ENCODE measurements at regions not wholly inside any gene's neighbourhood (a gene's known extent, or its start where the extent isn't known, plus 50 kb on each side); places are given as distances from the start of the nearest gene placed in this dataset.

DNA sequence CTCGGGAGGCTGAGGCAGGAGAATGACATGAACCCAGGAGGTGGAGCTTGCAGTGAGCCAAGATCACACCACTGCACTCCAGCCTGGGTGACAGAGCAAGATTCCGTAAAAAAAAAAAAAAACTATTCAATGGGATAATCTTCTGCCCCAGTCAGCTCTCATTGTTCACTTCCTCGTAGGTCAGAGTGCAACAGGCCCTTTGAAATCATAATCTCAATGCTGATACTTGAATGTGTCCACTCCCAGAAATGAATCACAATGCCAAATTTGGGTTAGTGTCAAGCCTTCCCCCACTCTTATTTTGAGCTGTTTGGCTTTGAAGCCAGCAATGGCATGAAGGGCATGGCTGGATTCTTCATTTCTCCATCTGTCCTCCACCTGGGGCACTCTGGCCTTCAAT, 610.3 kb upstream of the KLF4 start:
- Mint-ChIP-seq H3K4me1 (ENCODE audit: low read depth) (no peaks in the 10 kb centered on the region), H3K36me3 (no peaks in the 10 kb centered on the region), H3K27ac (no peak overlapping the region), H3K9me3 (ENCODE audit: low read depth) (no peaks in the 10 kb centered on the region), H3K4me3 (no peak overlapping the region), H3K27me3 (no peaks in the 10 kb centered on the region)

DNA sequence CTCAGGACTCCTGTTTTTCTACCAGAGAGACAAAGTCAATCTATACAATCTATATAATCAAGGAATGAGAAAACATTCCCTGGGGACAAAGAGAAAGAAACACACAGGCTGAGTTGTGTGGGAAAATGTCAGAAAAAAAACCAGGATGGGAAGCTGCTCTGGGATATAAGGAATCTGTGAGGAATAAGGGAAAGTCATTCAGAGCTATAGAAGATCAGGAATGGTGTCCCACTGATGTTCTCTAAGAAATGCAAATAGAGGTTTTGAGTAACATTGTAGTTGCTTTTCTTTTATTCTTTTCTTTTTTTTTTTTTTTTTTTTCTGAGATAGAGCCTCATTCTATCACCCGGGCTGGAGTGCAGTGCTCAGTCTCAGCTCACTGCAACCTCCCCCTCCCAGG, 605.9 kb upstream of the KLF4 start:
- Mint-ChIP-seq H3K4me3 (no peak overlapping the region), H3K36me3 (no peaks in the 10 kb centered on the region), H3K4me1 (ENCODE audit: low read depth) (no peaks in the 10 kb centered on the region), H3K9me3 (ENCODE audit: low read depth) (no peaks in the 10 kb centered on the region), H3K27ac (no peak overlapping the region), H3K27me3 (no peaks in the 10 kb centered on the region)

DNA sequence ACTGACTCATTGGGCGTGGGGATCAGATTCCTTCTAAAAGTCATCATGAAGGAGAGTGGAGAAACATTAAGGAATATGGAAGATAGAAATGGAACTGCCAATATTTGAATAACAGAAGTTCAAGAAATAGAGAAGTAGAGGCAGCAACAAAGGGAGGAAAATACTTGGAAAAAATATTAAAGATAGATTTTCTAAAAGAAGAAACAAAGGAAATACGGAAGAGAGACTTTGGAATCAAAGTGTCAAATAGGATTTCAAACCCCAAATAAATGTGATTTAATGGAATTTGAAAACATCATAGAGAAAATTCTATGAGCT, 605.1 kb upstream of the KLF4 start:
- Mint-ChIP-seq H3K36me3 (no peaks in the 10 kb centered on the region), H3K4me3 (no peak overlapping the region), H3K27ac (no peak overlapping the region), H3K27me3 (no peaks in the 10 kb centered on the region), H3K4me1 (ENCODE audit: low read depth) (no peaks in the 10 kb centered on the region), H3K9me3 (ENCODE audit: low read depth) (no peaks in the 10 kb centered on the region)

DNA sequence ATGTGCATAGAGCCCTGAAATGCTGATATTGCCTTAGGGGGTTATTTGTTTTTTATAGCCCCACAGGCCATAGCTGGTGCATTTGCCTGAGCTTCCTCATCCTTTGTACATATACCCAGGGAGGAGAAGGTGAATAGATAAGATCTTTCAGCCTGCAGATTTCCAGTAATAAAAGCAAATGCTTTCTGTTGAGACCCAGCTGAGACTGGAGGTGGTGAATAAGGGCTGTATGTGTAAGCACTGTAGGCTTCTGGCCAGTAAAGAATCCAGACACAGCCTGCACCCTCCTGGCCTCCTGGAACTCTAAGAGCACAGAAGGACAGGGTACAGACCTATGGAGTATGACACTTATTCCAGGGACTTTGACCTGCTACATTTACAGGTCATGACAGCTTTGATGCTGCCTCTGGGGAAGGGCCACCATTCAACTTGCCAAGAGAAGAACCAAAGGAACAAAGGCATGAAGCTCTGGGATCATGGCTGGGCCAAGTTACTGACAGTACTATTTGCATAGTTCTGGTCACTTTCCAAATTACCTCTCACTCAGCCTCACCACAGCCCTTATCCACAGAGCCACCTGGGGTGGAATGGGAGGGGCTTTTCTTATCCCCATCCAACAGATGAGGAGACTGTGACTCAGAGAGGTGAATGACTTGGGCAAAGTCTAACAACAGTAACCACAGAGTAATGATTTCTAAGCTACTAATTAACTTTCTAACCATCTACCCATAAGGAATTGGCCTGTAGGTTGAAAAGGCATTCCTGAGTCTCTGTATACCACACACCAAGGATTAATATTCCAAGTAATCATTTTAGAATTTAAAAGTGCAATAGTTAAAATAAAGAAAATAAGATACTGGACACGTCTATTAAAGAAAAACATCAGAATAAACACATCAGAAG, 604.5 kb upstream of the KLF4 start:
- Mint-ChIP-seq H3K4me3 (no peak overlapping the region), H3K9me3 (ENCODE audit: low read depth) (no peaks in the 10 kb centered on the region), H3K4me1 (ENCODE audit: low read depth) (no peaks in the 10 kb centered on the region), H3K27me3 (no peaks in the 10 kb centered on the region), H3K36me3 (no peaks in the 10 kb centered on the region), H3K27ac (no peak overlapping the region)

GRCh38 chr9:108088916-108089315, 599.3 kb upstream of the KLF4 start:
- Mint-ChIP-seq H3K27ac (no peak overlapping the region), H3K4me1 (ENCODE audit: low read depth) (no peaks in the 10 kb centered on the region), H3K9me3 (ENCODE audit: low read depth) (no peaks in the 10 kb centered on the region), H3K4me3 (no peak overlapping the region), H3K27me3 (no peaks in the 10 kb centered on the region), H3K36me3 (no peaks in the 10 kb centered on the region)

DNA sequence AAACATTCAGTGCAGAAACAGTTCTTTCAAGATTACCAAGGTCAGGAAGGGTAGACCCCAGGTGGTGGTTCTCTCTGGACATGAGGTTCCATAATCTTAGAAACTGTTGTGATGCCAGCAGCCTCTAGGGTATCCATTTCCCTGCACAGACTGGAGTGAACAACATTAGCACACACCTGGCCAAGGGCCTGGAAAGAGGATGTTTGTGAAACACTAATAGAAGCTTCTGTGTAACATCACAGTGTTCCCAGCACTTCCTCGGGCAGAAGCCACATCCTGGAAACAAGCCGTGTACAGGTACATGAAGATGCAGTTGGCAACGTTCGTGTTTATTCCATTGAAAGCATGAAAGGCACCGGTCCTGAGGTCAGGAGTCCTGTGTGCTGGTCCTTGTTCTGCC, 598.2 kb upstream of the KLF4 start:
- H3K27ac Mint-ChIP-seq, result no peak overlapping the region
- no peaks in the 10 kb centered on the region for H3K9me3 Mint-ChIP-seq (ENCODE audit: low read depth)
- H3K4me3 Mint-ChIP-seq, result no peak overlapping the region
- H3K36me3 Mint-ChIP-seq, result no peaks in the 10 kb centered on the region
- no peaks in the 10 kb centered on the region for H3K27me3 Mint-ChIP-seq
- no peaks in the 10 kb centered on the region for H3K4me1 Mint-ChIP-seq (ENCODE audit: low read depth)

DNA sequence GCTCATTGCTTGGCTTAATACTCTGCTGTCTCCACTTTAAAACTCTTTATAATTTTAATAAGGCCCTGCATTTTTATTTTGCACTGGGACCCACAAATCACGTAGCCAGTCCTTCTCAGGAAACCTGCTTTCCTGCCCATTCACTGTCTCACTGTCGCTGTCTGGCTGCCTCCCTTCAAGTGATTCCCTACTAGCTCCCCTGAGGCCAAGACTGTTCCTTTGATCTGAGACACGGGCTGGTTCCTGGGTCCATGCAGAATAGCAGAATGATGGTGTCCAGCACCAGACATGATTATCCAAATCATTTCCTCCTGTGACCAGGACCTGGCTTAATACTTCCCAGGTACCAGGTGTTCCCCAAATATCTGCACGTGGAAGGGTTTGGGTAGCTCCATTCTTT, 597.1 kb upstream of the KLF4 start:
- Mint-ChIP-seq H3K27ac (no peak overlapping the region), H3K36me3 (no peaks in the 10 kb centered on the region), H3K27me3 (no peaks in the 10 kb centered on the region), H3K9me3 (ENCODE audit: low read depth) (no peaks in the 10 kb centered on the region), H3K4me3 (no peak overlapping the region), H3K4me1 (ENCODE audit: low read depth) (no peaks in the 10 kb centered on the region)

DNA sequence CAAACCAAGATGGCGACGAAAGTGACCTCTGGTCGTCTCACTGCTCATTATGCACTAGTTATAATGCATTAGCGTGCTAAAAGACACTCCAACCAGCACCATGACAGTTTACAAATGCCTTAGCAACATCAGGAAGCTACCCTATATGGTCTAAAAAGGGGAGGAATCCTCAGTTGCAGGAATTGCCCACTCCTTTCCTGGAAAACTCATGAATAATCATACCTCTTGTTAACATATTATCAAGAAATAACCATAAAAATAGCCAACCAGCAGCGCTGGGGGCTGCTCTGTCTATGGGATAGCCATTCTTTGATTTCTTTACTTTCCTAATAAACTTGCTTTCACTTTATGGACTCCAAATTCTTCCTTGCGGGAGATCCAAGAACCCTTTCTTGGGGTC, 595.7 kb upstream of the KLF4 start:
- no peak overlapping the region for H3K27ac Mint-ChIP-seq
- no peaks in the 10 kb centered on the region for H3K36me3 Mint-ChIP-seq
- no peaks in the 10 kb centered on the region for H3K27me3 Mint-ChIP-seq
- no peaks in the 10 kb centered on the region for H3K4me1 Mint-ChIP-seq (ENCODE audit: low read depth)
- no peak overlapping the region for H3K4me3 Mint-ChIP-seq
- no peaks in the 10 kb centered on the region for H3K9me3 Mint-ChIP-seq (ENCODE audit: low read depth)

GRCh38 chr9:108083796-108084352, 594.3 kb upstream of the KLF4 start:
- Mint-ChIP-seq H3K27me3 (no peaks in the 10 kb centered on the region), H3K4me1 (ENCODE audit: low read depth) (no peaks in the 10 kb centered on the region), H3K4me3 (no peak overlapping the region), H3K27ac (no peak overlapping the region), H3K36me3 (no peaks in the 10 kb centered on the region), H3K9me3 (ENCODE audit: low read depth) (no peaks in the 10 kb centered on the region)

DNA sequence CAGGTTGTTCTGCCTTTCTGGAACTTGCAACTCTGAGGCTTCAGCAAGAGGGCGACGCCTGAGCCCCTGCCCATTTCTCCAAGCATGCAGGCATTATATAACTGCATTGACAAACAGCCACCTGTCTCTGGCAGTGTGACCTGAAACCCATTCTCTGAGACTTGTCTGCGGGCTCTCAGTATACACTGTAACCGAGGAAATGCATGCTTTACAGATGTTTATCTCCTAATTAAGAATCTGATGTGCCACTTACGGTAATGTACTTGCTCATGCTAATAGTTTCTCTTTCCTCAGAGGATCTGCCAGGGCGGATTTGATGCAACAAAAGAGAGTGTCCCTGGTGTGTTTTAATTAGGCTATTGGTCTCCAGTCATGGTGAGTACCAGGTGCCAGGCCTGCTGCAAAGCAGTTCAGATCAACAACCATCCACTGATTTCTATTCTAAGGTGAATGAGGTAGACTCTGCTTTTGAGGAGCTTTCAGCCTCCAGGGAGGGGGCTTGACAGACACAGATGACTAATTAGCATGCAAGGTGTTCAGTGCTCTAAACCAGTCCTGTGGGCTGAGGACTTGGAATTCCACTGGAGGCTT, 593.7 kb upstream of the KLF4 start:
- Mint-ChIP-seq H3K27ac (no peak overlapping the region), H3K4me3 (no peak overlapping the region), H3K9me3 (ENCODE audit: low read depth) (no peaks in the 10 kb centered on the region), H3K36me3 (no peaks in the 10 kb centered on the region), H3K4me1 (ENCODE audit: low read depth) (no peaks in the 10 kb centered on the region), H3K27me3 (no peaks in the 10 kb centered on the region)

- no peak overlapping the region for H3K4me3 Mint-ChIP-seq
- no peaks in the 10 kb centered on the region for H3K4me1 Mint-ChIP-seq (ENCODE audit: low read depth)
- H3K9me3 Mint-ChIP-seq (ENCODE audit: low read depth), result no peaks in the 10 kb centered on the region
- no peaks in the 10 kb centered on the region for H3K27me3 Mint-ChIP-seq
- H3K27ac Mint-ChIP-seq, result no peak overlapping the region
- no peaks in the 10 kb centered on the region for H3K36me3 Mint-ChIP-seq
These were observed 591.5 kb upstream of the KLF4 start for GRCh38 chr9:108081112-108081511.

- H3K9me3 Mint-ChIP-seq (ENCODE audit: low read depth), result peaks cover under 1% of the 10 kb centered on the region
- no peak overlapping the region for H3K4me3 Mint-ChIP-seq
- no peaks in the 10 kb centered on the region for H3K4me1 Mint-ChIP-seq (ENCODE audit: low read depth)
- H3K36me3 Mint-ChIP-seq, result no peaks in the 10 kb centered on the region
- no peak overlapping the region for H3K27ac Mint-ChIP-seq
- H3K27me3 Mint-ChIP-seq, result no peaks in the 10 kb centered on the region
These were observed 590.7 kb upstream of the KLF4 start for GRCh38 chr9:108080285-108080684.

DNA sequence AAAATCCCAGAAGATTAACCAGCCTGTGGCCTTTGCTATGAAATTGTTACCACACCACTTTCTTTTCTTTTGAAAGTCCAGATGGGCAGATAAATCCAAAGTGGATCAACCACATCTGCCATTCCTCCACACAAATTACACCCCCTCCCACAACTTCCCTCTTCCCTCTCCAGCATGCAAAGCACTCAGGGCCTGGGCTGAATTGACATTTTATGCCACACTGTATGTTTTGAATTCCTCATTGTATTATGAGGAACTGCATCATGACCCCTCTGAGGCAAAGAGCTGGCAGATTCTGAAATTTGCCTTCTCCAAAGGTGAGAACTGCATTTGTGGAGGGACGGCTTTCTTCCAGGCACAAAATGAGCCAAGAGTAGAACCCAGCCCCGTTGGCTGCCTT, 589.2 kb upstream of the KLF4 start:
- Mint-ChIP-seq H3K4me3 (no peak overlapping the region), H3K9me3 (ENCODE audit: low read depth) (peaks cover 7% of the 10 kb centered on the region), H3K27ac (no peak overlapping the region), H3K4me1 (ENCODE audit: low read depth) (no peaks in the 10 kb centered on the region), H3K36me3 (no peaks in the 10 kb centered on the region), H3K27me3 (no peaks in the 10 kb centered on the region)

DNA sequence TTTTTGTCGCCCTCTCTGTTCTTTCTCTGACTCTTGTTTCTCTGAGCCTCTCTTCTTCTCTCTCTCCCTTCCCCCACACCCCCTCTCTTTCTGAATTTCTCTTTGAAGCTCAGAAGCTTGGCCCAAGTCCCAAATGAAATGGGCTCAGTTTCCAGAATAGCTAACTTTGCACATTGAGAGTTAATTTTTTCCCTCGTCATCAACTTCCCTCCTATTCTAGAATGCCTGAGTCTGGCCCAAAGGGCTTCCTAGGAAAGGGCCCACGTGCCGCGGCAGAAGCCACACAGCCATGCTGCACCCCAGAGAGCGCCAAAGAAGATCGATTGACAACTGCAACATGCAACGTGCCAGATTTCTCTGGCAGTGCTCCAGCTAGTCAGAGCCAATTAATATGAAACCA, 588.8 kb upstream of the KLF4 start:
- Mint-ChIP-seq H3K9me3 (ENCODE audit: low read depth) (peaks cover 7% of the 10 kb centered on the region), H3K4me1 (ENCODE audit: low read depth) (no peaks in the 10 kb centered on the region), H3K27me3 (no peaks in the 10 kb centered on the region), H3K27ac (no peak overlapping the region), H3K36me3 (no peaks in the 10 kb centered on the region), H3K4me3 (no peak overlapping the region)

DNA sequence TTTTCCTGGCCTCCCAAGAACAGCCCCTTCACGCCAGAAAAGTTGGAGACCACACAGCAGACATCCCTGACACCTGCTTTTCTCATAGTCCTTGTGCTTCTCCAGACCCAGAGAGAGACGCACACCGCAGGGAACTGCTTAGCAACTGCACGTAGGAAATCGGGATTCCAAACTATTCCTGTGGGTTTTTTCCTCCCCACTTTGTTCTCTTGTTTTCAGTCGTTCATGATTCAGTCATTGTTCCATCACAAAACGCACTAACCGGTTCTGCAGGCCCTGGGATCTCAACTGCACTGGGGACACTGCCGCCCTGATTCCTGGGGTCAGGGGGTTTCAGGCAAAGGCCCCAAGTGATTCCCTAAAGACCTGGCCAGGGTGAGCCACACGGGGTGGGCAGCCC, 588.0 kb upstream of the KLF4 start:
- Mint-ChIP-seq H3K27me3 (no peaks in the 10 kb centered on the region), H3K27ac (no peak overlapping the region), H3K9me3 (ENCODE audit: low read depth) (peaks cover 7% of the 10 kb centered on the region), H3K4me1 (ENCODE audit: low read depth) (no peaks in the 10 kb centered on the region), H3K36me3 (no peaks in the 10 kb centered on the region), H3K4me3 (no peak overlapping the region)

- Mint-ChIP-seq H3K36me3 (no peaks in the 10 kb centered on the region), H3K4me3 (no peak overlapping the region), H3K27ac (no peak overlapping the region), H3K9me3 (ENCODE audit: low read depth) (peaks cover 12% of the 10 kb centered on the region), H3K27me3 (no peaks in the 10 kb centered on the region), H3K4me1 (ENCODE audit: low read depth) (no peaks in the 10 kb centered on the region)
These were observed 585.3 kb upstream of the KLF4 start for GRCh38 chr9:108074900-108075299.

Measured in activated naive CD8-positive, alpha-beta T cell (primary cell).